T-cell (primary cell): ENCODE measurements at regions not wholly inside any gene's neighbourhood (a gene's known extent, or its start where the extent isn't known, plus 50 kb on each side); places are given as distances from the start of the nearest gene placed in this dataset.

ENCODE experiments used
- ATAC-seq, 4 experiments: fragments of 200-7000 bp in 3 of 4; fragments of 150-1000 bp in 1 of 4; cut with Tn5 transposase; replicated peaks in 1 of 4; 1 replicate in 3 of 4; 2 replicates in 1 of 4; pipeline ENCODE4 v1.10.0; 2021; ENCODE audit warnings: moderate library complexity in 3 of 4, mild to moderate bottlenecking in 2 of 4, moderate number of reproducible peaks in 1 of 4
- CTCF ChIA-PET, 2 donors: fragments of 300-600 bp; sonication (Branson Sonifier 250); formaldehyde crosslinking; loops; one replicate each; lab custom pipeline; 2022; ENCODE audit warnings: antibody characterized with exemption in 2 of 2; lab: Charles Lee
- POLR2A ChIA-PET, 2 donors: fragments of 300-600 bp; sonication (Branson Sonifier 250); formaldehyde crosslinking; loops; one replicate each; lab custom pipeline; 2022; ENCODE audit warnings: antibody characterized with exemption in 2 of 2; lab: Charles Lee
- DNase-seq, 35 experiments: peaks; one replicate each; pipeline versions ENCODE4 v3.0.0 to v3.0.0-alpha.2; 2013 to 2023
- H3K27ac ChIP-seq: one replicate; pipeline ENCODE4 v1.5.1; 2013; ENCODE audit warnings: low read length
- H3K27me3 ChIP-seq, 2 experiments: replicated peaks in 1 of 2; 1 replicate in 1 of 2; 2 replicates in 1 of 2; pipeline versions ENCODE4 v1.6.1 to v1.7.0; 2013; ENCODE audit warnings: low read length in 1 of 2, mixed read lengths in 1 of 2; ENCODE audit not compliant: control insufficient read depth in 2 of 2, insufficient read depth in 2 of 2; ENCODE audit errors: extremely low read depth in 1 of 2
- H3K36me3 ChIP-seq, 2 donors: 1 replicate in 1 of 2; 2 replicates in 1 of 2; pipeline versions ENCODE4 v1.6.1 to v1.7.0; 2013; ENCODE audit warnings: low read length in 1 of 2; ENCODE audit not compliant: control insufficient read depth in 2 of 2, insufficient read depth in 1 of 2; ENCODE audit errors: extremely low read depth in 1 of 2
- H3K4me1 ChIP-seq, 2 experiments: 1 replicate in 1 of 2; 2 replicates in 1 of 2; pipeline versions ENCODE4 v1.6.1 to v1.7.0; 2013; ENCODE audit warnings: low read length in 2 of 2, mixed read lengths in 1 of 2; ENCODE audit not compliant: insufficient read depth in 2 of 2, control insufficient read depth in 1 of 2; ENCODE audit errors: extremely low read depth in 1 of 2
- H3K4me3 ChIP-seq, 2 donors: 1 replicate in 1 of 2; 2 replicates in 1 of 2; pipeline versions ENCODE4 v1.5.1 to v1.7.0; 2013; ENCODE audit warnings: mild to moderate bottlenecking in 2 of 2, low read length in 1 of 2, moderate library complexity in 1 of 2; ENCODE audit not compliant: control insufficient read depth in 1 of 2; ENCODE audit errors: extremely low read depth in 1 of 2
- H3K9me3 ChIP-seq: 2 replicates; pipeline ENCODE4 v1.7.0; 2013
- H3K27ac Mint-ChIP-seq, 2 donors: one replicate each; pipeline ENCODE4 v1.8.0; 2020 to 2021; ENCODE audit warnings: mild to moderate bottlenecking in 2 of 2, mixed read lengths in 2 of 2
- H3K27me3 Mint-ChIP-seq, 2 donors: one replicate each; pipeline ENCODE4 v1.8.0; 2021 to 2022; ENCODE audit warnings: mixed read lengths in 2 of 2
- H3K36me3 Mint-ChIP-seq: one replicate; pipeline ENCODE4 v1.8.0; 2021; ENCODE audit warnings: mixed read lengths
- H3K4me1 Mint-ChIP-seq, 3 donors: one replicate each; pipeline ENCODE4 v1.8.0; 2020 to 2022; ENCODE audit warnings: mixed read lengths in 3 of 3, mild to moderate bottlenecking in 1 of 3
- H3K4me3 Mint-ChIP-seq, 3 donors: one replicate each; pipeline ENCODE4 v1.8.0; 2020 to 2022; ENCODE audit warnings: mild to moderate bottlenecking in 3 of 3, mixed read lengths in 3 of 3, moderate library complexity in 3 of 3
- H3K9me3 Mint-ChIP-seq, 3 donors: one replicate each; pipeline ENCODE4 v1.8.0; 2020 to 2022; ENCODE audit warnings: mixed read lengths in 3 of 3
- WGBS: methylation state at CpG from one replicate; pipeline ENCODE4 v1.1.5; 2013; ENCODE audit warnings: missing lambda C conversion rate; ENCODE audit not compliant: insufficient coverage; 5-methylcytosine and 5-hydroxymethylcytosine counted together

DNA sequence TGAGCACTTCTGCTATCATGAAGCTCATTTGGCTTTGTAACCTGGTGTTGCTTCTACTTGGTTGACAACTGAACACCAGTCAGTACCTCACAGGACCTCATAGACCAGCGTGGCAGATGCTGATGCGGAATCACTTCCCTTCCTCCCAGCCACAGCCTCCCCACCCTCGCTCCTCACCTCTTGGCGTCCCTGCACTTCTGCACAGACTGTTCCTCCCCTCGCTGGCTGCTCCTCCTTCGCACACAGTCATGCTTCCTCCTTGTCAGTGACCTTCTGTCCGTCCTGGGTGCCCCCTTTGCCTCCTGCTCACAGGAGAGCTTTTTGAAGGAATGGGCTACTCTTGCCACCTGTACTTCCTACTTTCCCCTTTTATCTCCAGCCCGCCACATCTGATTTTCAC lies 61.4 kb upstream of the CTBP2 start:
- H3K27me3 ChIP-seq, result peaks cover 0 to 34% of the 10 kb centered on the region in 2 experiments
- H3K36me3 ChIP-seq, result no peaks in the 10 kb centered on the region
- ChIA-PET CTCF (no interaction called here), POLR2A (no interaction called here)
- no peaks in the 10 kb centered on the region for H3K4me1 Mint-ChIP-seq
- no peak overlapping the region for H3K4me3 Mint-ChIP-seq
- H3K9me3 Mint-ChIP-seq, result no peaks in the 10 kb centered on the region
- H3K27ac Mint-ChIP-seq, result no peak overlapping the region
- no peaks in the 10 kb centered on the region for H3K4me1 ChIP-seq
- no peaks in the 10 kb centered on the region for H3K36me3 Mint-ChIP-seq
- ATAC-seq (no peak), DNase-seq (no peak)
- H3K4me3 ChIP-seq, result no peak overlapping the region
- WGBS, result 23% methylated on average over 7 of the region's 8 CpGs
- no peaks in the 10 kb centered on the region for H3K9me3 ChIP-seq
- H3K27me3 Mint-ChIP-seq, result peaks cover 12 to 25% of the 10 kb centered on the region in 2 donors
- H3K27ac ChIP-seq, result no peak overlapping the region

DNA sequence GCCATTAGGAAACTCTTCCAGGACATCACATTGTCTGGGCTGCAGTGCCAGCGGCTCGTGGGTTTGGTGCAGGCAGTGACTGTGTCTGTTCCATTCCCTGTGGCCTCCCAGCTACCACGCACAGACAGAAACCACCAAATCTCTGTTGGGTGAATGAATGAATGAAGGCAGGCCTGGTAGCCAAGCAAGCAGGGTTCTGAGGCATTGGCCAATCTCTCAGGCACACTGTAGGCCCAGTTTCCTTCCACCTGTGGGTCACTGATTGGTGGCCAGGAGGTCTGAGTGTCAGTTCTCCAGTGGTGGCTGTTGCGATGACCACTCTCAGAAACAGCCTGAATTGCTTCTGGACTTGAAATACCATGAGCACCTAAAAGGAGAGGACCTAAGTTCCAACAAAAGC lies 59.4 kb upstream of the CTBP2 start:
- 96% methylated on average over 3 of the region's 4 CpGs for WGBS
- no peak overlapping the region for H3K27ac ChIP-seq
- H3K4me1 ChIP-seq, result no peaks in the 10 kb centered on the region
- Mint-ChIP-seq H3K9me3 (no peaks in the 10 kb centered on the region), H3K4me1 (no peaks in the 10 kb centered on the region), H3K36me3 (no peaks in the 10 kb centered on the region), H3K27ac (no peak overlapping the region), H3K27me3 (peaks cover 14 to 24% of the 10 kb centered on the region in 2 donors), H3K4me3 (no peak overlapping the region)
- CTCF ChIA-PET, result no interaction called here
- no peak for DNase-seq
- H3K9me3 ChIP-seq, result no peaks in the 10 kb centered on the region
- peaks cover 0 to 33% of the 10 kb centered on the region in 2 experiments for H3K27me3 ChIP-seq
- H3K4me3 ChIP-seq, result no peak overlapping the region
- POLR2A ChIA-PET, result no interaction called here
- no peak for ATAC-seq
- H3K36me3 ChIP-seq, result no peaks in the 10 kb centered on the region

DNA sequence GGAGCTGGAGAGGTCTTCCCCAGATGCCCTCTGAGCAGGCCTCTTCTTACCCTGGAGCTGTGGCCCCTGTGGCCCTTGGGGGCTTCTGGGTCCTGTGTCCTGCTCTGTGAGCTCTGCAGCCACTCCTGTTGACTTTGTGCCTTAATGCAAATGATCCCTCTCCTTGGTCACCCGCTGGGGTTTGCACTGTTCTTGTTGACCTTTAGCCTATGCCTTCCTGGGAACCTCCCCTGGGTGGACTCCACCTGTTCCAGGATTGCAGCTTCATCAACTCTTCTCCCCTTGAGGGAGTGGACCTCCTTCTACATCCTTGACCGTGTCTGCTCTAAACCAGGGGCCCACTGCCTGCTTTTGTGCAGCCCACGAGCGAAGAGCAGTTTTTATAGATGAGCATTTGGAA lies 58.6 kb upstream of the CTBP2 start:
- Histone ChIP-seq H3K27ac (no peak overlapping the region), H3K27me3 (peaks cover 0 to 33% of the 10 kb centered on the region in 2 experiments), H3K4me3 (no peak overlapping the region), H3K9me3 (no peaks in the 10 kb centered on the region), H3K36me3 (no peaks in the 10 kb centered on the region), H3K4me1 (no peaks in the 10 kb centered on the region)
- Mint-ChIP-seq H3K27me3 (peaks cover 14 to 20% of the 10 kb centered on the region in 2 donors), H3K4me1 (no peaks in the 10 kb centered on the region), H3K4me3 (no peak overlapping the region), H3K9me3 (no peaks in the 10 kb centered on the region), H3K36me3 (no peaks in the 10 kb centered on the region), H3K27ac (no peak overlapping the region)
- CTCF ChIA-PET, result no interaction called here
- WGBS, result 50% methylated on average over 1 of the region's 4 CpGs
- ATAC-seq (no peak), DNase-seq (no peak)
- POLR2A ChIA-PET, result no interaction called here

DNA sequence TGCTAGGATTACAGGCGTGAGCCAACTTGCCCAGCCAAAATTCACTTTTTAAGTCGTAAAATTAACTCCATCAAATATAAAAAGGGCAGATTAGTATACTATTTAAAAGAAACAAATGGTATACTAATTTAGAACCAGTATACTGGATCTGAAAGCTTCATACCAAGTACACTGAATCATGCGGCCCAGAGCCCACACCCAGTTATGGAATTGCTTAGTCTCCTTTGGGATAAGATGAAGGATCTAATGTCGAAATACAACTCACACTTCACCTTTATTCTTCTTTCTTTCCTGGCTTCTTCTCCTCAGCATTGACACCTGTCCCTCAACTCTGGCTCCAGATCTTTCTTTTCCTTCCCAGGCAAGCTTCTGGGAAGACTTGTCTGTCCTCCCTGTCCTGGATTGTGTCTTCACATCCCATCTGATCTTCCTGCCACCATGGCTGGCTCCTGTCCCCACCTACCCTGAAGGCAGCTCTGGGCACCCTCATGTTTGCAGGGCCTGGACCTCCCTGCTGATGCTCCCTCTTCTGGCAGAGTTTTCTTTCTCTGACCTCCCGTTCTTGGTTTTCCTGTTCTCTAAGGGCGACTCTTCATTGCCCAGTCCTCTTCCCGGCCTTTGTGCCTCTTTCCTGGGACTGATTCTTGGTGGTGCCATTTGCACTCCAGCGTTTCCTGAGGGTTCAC lies 57.8 kb upstream of the CTBP2 start:
- peaks cover 14 to 24% of the 10 kb centered on the region in 2 donors for H3K27me3 Mint-ChIP-seq
- ChIA-PET CTCF (no interaction called here), POLR2A (no interaction called here)
- Histone ChIP-seq H3K4me3 (no peak overlapping the region), H3K27ac (no peak overlapping the region), H3K27me3 (peaks cover 0 to 33% of the 10 kb centered on the region in 2 experiments), H3K9me3 (no peaks in the 10 kb centered on the region), H3K36me3 (no peaks in the 10 kb centered on the region), H3K4me1 (no peaks in the 10 kb centered on the region)
- no peaks in the 10 kb centered on the region for H3K36me3 Mint-ChIP-seq
- H3K4me3 Mint-ChIP-seq, result no peak overlapping the region
- WGBS, result 54% methylated on average over 4 of the region's 8 CpGs
- H3K9me3 Mint-ChIP-seq, result no peaks in the 10 kb centered on the region
- no peaks in the 10 kb centered on the region for H3K4me1 Mint-ChIP-seq
- H3K27ac Mint-ChIP-seq, result no peak overlapping the region
- DNase-seq (no peak), ATAC-seq (no peak)

DNA sequence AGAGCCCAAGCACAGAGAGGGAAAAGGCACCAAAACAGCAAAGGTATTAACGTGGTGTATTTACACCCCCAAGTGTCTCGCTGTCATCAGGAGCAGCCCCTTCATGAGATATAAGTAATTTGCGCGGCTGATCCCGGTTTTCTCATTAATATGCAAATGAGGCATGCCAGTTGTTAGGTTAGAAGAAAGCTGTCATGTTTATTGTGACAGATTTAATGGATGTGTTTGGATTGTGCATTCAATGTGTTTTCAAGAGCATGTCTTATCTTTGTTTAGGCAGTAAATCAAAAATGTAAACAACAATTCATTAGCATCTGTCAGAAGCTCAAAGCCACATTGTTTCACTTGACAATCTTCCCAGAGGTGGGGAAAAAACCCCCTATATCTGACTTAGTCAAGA lies 56.5 kb upstream of the CTBP2 start:
- no CpG with 5 or more reads among the region's 5 CpGs for WGBS
- no peak overlapping the region for H3K27ac ChIP-seq
- POLR2A ChIA-PET, result no interaction called here
- H3K36me3 ChIP-seq, result no peaks in the 10 kb centered on the region
- no peaks in the 10 kb centered on the region for H3K4me1 ChIP-seq
- H3K9me3 ChIP-seq, result no peaks in the 10 kb centered on the region
- H3K27me3 Mint-ChIP-seq, result peaks cover 17 to 27% of the 10 kb centered on the region in 2 donors
- H3K27ac Mint-ChIP-seq, result no peak overlapping the region
- no peak for DNase-seq
- no peak for ATAC-seq
- no peaks in the 10 kb centered on the region for H3K4me1 Mint-ChIP-seq
- CTCF ChIA-PET, result no interaction called here
- no peaks in the 10 kb centered on the region for H3K36me3 Mint-ChIP-seq
- H3K4me3 ChIP-seq, result no peak overlapping the region
- H3K4me3 Mint-ChIP-seq, result no peak overlapping the region
- peaks cover 0 to 24% of the 10 kb centered on the region in 2 experiments for H3K27me3 ChIP-seq
- H3K9me3 Mint-ChIP-seq, result no peaks in the 10 kb centered on the region

DNA sequence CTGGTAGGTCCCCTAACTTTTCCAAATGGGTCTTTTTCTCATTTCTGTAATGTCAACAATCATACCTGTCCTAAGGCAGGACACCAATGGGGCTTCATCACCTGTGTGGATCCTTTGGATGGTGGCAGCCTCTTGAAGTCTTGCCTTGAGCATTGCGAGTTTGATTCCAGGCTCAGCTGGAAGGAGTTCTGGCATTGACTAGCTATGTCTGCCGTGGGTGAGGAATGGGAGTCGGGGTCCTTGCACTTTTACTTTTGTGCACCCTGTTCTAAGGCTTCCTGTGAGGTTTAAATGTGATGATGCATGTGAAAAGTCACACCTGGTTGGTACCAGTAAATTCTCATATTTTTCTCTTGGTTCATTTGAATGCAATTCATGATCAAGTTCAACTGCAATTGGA lies 55.9 kb upstream of the CTBP2 start:
- peaks cover 17 to 25% of the 10 kb centered on the region in 2 donors for H3K27me3 Mint-ChIP-seq
- Histone ChIP-seq H3K4me1 (no peaks in the 10 kb centered on the region), H3K27me3 (peaks cover 0 to 18% of the 10 kb centered on the region in 2 experiments), H3K36me3 (no peaks in the 10 kb centered on the region), H3K9me3 (no peaks in the 10 kb centered on the region), H3K27ac (no peak overlapping the region), H3K4me3 (no peak overlapping the region)
- 89% methylated on average over 1 of the region's 3 CpGs for WGBS
- no peak overlapping the region for H3K27ac Mint-ChIP-seq
- DNase-seq (no peak), ATAC-seq (no peak)
- no peak overlapping the region for H3K4me3 Mint-ChIP-seq
- ChIA-PET POLR2A (no interaction called here), CTCF (no interaction called here)
- no peaks in the 10 kb centered on the region for H3K9me3 Mint-ChIP-seq
- H3K4me1 Mint-ChIP-seq, result no peaks in the 10 kb centered on the region
- H3K36me3 Mint-ChIP-seq, result no peaks in the 10 kb centered on the region

DNA sequence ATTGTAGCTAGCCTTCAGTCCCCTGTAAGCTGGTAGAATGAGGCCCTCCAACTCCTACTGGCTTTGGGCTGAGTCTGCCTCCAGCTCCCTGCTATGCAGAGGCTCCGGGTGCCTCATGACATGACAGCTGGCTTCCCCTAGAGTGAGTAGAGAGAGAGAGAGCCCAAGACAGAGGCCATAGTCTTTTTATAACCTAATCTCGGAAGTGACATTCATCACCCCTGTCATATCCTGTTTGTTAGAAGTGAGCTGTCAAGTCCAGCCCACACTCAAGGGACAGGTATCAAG lies 53.9 kb upstream of the CTBP2 start:
- H3K36me3 ChIP-seq, result no peaks in the 10 kb centered on the region
- POLR2A ChIA-PET, result no interaction called here
- peaks cover 0 to 7% of the 10 kb centered on the region in 2 experiments for H3K27me3 ChIP-seq
- H3K4me1 ChIP-seq, result no peaks in the 10 kb centered on the region
- H3K36me3 Mint-ChIP-seq, result no peaks in the 10 kb centered on the region
- no peak overlapping the region for H3K27ac Mint-ChIP-seq
- H3K9me3 ChIP-seq, result no peaks in the 10 kb centered on the region
- WGBS, result no CpG with 5 or more reads among the region's 2 CpGs
- CTCF ChIA-PET, result no interaction called here
- H3K9me3 Mint-ChIP-seq, result no peaks in the 10 kb centered on the region
- no peak for ATAC-seq
- no peak overlapping the region for H3K4me3 ChIP-seq
- peaks cover 9 to 17% of the 10 kb centered on the region in 2 donors for H3K27me3 Mint-ChIP-seq
- DNase-seq, result no peak
- H3K27ac ChIP-seq, result no peak overlapping the region
- no peak overlapping the region for H3K4me3 Mint-ChIP-seq
- no peaks in the 10 kb centered on the region for H3K4me1 Mint-ChIP-seq
